Common myeloid progenitor, CD34-positive (primary cell): ENCODE measurements at regions not wholly inside any gene's neighbourhood (a gene's known extent, or its start where the extent isn't known, plus 50 kb on each side); places are given as distances from the start of the nearest gene placed in this dataset.
A peak's percentile ranks its signal among the peaks of the same experiment; 100 is the strongest.

Experiments used
- CTCF ChIA-PET: fragments of 350-600 bp; sonication (Branson Sonifier 250); formaldehyde crosslinking; loops from one replicate; lab custom pipeline; 2021; ENCODE audit warnings: antibody characterized with exemption; lab: Charles Lee
- POLR2A ChIA-PET: fragments of 350-600 bp; sonication (Branson Sonifier 250); formaldehyde crosslinking; loops from one replicate; lab custom pipeline; 2021; ENCODE audit warnings: antibody characterized with exemption; lab: Charles Lee
- DNase-seq, 3 donors: peaks; one replicate each; pipeline versions ENCODE4 v3.0.0 to v3.0.0-alpha.2; 2013
- H3K27ac ChIP-seq, 2 experiments: 1 replicate in 1 of 2; 2 replicates in 1 of 2; pipeline ENCODE4 v1.7.0; 2013; ENCODE audit warnings: inconsistent platforms in 2 of 2, low read length in 2 of 2, mild to moderate bottlenecking in 2 of 2, low read depth in 1 of 2, moderate library complexity in 1 of 2; ENCODE audit not compliant: severe bottlenecking in 2 of 2, insufficient read depth in 1 of 2, poor library complexity in 1 of 2
- H3K27me3 ChIP-seq, 5 experiments: replicated peaks in 2 of 5; 1 replicate in 3 of 5; 2 replicates in 2 of 5; pipeline versions ENCODE4 v1.6.1 to v1.7.0; 2013; ENCODE audit warnings: low read length in 4 of 5, mild to moderate bottlenecking in 2 of 5, moderate library complexity in 2 of 5, inconsistent platforms in 1 of 5; ENCODE audit not compliant: insufficient read depth in 5 of 5, control insufficient read depth in 4 of 5
- H3K36me3 ChIP-seq, 4 experiments: 1 replicate in 2 of 4; 2 replicates in 2 of 4; pipeline versions ENCODE4 v1.6.1 to v1.7.0; 2013; ENCODE audit warnings: low read length in 3 of 4, control low read depth in 1 of 4, mild to moderate bottlenecking in 1 of 4; ENCODE audit not compliant: control insufficient read depth in 4 of 4, insufficient read depth in 4 of 4
- H3K4me1 ChIP-seq, 4 experiments: 1 replicate in 3 of 4; 2 replicates in 1 of 4; pipeline versions ENCODE4 v1.6.1 to v1.7.1; 2013; ENCODE audit warnings: low read length in 3 of 4, mild to moderate bottlenecking in 3 of 4, control low read depth in 1 of 4, inconsistent platforms in 1 of 4, moderate library complexity in 1 of 4; ENCODE audit not compliant: control insufficient read depth in 4 of 4, insufficient read depth in 4 of 4; ENCODE audit errors: control extremely low read depth in 1 of 4
- H3K4me3 ChIP-seq, 7 experiments: 1 replicate in 4 of 7; 2 replicates in 3 of 7; pipeline versions ENCODE4 v1.5.1 to v1.7.0; 2013; ENCODE audit warnings: mild to moderate bottlenecking in 7 of 7, low read length in 6 of 7, moderate library complexity in 6 of 7, inconsistent platforms in 2 of 7, low read depth in 2 of 7, control low read depth in 1 of 7; ENCODE audit not compliant: insufficient read depth in 4 of 7, control insufficient read depth in 1 of 7; ENCODE audit errors: extremely low read depth in 1 of 7
- H3K9me3 ChIP-seq, 5 experiments: 1 replicate in 4 of 5; 2 replicates in 1 of 5; pipeline versions ENCODE4 v1.6.1 to v1.7.1; 2013; ENCODE audit warnings: low read length in 4 of 5, mild to moderate bottlenecking in 2 of 5, inconsistent platforms in 1 of 5, low read depth in 1 of 5, moderate library complexity in 1 of 5; ENCODE audit not compliant: control insufficient read depth in 4 of 5, insufficient read depth in 2 of 5; ENCODE audit errors: control extremely low read depth in 1 of 5
- WGBS: methylation state at CpG from one replicate; pipeline ENCODE4 v1.1.5; 2013; ENCODE audit not compliant: insufficient coverage; 5-methylcytosine and 5-hydroxymethylcytosine counted together

DNA sequence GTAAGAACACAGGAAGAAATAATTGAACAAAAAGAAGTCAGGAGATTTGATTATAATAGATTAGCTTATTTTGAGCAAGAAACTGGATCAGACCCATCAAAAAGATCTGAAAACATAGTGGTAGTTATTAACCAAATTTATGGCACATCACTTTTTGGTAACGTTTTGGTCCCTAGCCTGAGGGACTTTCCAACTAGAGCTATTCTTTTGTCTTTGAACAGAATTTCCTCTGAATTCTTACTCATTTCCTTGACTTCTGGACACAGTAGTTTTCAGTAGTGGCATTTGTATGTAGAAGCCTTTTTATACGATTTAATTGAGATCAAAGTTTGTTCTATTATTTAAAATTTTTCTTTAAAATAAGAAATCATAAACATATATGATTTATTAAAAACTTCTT, 96.5 kb upstream of the PDGFD start:
- ChIA-PET POLR2A (no interaction called here), CTCF (no interaction called here)
- no peak overlapping the region for H3K27ac ChIP-seq
- no peaks in the 10 kb centered on the region for H3K9me3 ChIP-seq
- no peaks in the 10 kb centered on the region for H3K36me3 ChIP-seq
- DNase-seq, result no peak
- 33% methylated on average over 1 of the region's 2 CpGs for WGBS
- H3K27me3 ChIP-seq, result peaks cover 0 to 3% (median 0%) of the 10 kb centered on the region in 5 experiments
- H3K4me1 ChIP-seq, result no peaks in the 10 kb centered on the region
- no peak overlapping the region for H3K4me3 ChIP-seq

DNA sequence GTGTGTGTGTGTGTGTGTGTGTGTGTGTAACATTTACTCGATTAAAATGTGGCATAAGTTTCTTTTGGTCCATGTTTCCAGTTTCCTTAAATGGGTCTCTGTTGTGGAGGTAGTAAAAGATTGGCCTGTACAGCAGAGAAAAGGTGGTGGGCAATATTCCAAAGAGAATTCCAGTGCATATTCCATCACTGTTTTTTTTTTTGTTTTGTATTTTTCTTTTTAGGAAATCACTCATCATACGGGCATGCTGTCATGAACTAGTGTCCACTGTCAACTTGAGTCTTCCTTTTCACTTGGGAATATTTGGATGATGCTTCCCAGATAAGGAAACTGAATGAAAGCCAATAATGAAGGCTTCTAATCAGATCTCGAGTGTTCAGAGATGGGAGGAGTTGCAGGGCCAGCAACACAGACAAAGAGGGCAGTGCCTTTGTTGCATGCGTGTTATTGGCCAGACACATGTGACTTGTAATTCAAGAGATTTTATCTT, 95.2 kb upstream of the PDGFD start:
- no peak for DNase-seq
- Histone ChIP-seq H3K4me1 (no peaks in the 10 kb centered on the region), H3K27me3 (peaks cover 0 to 3% (median 0%) of the 10 kb centered on the region in 5 experiments), H3K9me3 (no peaks in the 10 kb centered on the region), H3K36me3 (no peaks in the 10 kb centered on the region), H3K4me3 (no peak overlapping the region), H3K27ac (no peak overlapping the region)
- CTCF ChIA-PET, result interaction anchor here (0.6 kb wide), 1 partner anchor 172 kb away, joined by 3 read pairs; no protein-coding TSS in a partner anchor
- POLR2A ChIA-PET, result no interaction called here
- 100% methylated on average over 2 of the region's 4 CpGs for WGBS

DNA sequence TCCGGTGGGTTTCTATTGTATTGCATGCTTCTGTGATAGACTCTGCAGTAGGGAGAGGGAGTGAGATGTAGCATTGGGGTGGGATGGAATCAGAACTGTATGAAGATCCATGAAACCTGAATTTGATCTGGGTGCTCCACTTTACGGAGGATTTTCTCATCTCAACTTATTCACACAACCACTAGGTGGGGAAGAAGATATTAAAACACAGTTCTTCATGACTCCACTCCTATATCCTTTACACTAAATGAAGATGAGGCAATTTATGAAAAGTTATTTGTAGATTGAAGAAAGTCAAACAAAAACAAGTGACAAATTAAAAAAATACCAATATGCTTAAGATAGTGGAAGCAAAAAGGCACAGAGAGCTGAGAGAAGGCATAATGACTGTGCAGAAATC, 92.6 kb upstream of the PDGFD start:
- H3K27me3 ChIP-seq, result peaks cover 0 to 3% (median 0%) of the 10 kb centered on the region in 5 experiments
- ChIA-PET CTCF (interaction anchor here (1.6 kb wide), 1 partner anchor 1607 kb away, joined by 5 read pairs; no protein-coding TSS in a partner anchor), POLR2A (no interaction called here)
- H3K4me3 ChIP-seq, result no peak overlapping the region
- no peaks in the 10 kb centered on the region for H3K4me1 ChIP-seq
- no peaks in the 10 kb centered on the region for H3K36me3 ChIP-seq
- DNase-seq, result no peak
- no CpG with 5 or more reads among the region's 2 CpGs for WGBS
- no peaks in the 10 kb centered on the region for H3K9me3 ChIP-seq
- H3K27ac ChIP-seq, result no peak overlapping the region

DNA sequence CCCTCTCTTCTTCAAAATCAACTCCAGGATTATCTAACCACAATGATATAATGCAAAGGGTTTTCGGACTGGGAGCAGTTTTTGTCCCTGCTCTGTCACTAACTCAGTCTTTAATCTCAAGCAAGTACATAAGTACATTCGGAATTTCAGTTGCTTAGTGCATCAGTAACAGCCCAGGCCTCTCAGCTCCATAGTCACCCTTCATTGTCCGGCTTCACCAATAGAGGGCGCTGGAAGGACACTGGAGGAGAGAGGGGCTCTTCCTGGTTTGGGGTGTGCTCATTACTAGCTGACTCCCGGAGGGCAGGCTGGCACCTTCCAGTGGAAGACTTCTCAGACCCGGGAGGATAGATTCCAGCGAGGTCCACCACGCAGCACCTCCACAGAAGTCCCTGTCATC, 90.4 kb upstream of the PDGFD start:
- 54% methylated on average over 8 of the region's 8 CpGs for WGBS
- H3K27me3 ChIP-seq, result no peaks in the 10 kb centered on the region
- no peak overlapping the region for H3K27ac ChIP-seq
- POLR2A ChIA-PET, result no interaction called here
- no peak overlapping the region for H3K4me3 ChIP-seq
- CTCF ChIA-PET, result interaction anchor here (1.1 to 1.8 kb wide), 3 partner anchors 12 to 1613 kb away, joined by 3 to 5 read pairs (median 3); no protein-coding TSS in a partner anchor
- peak; percentile 13 to 34 (median 32) for DNase-seq
- H3K4me1 ChIP-seq, result no peaks in the 10 kb centered on the region
- H3K9me3 ChIP-seq, result no peaks in the 10 kb centered on the region
- H3K36me3 ChIP-seq, result no peaks in the 10 kb centered on the region

DNA sequence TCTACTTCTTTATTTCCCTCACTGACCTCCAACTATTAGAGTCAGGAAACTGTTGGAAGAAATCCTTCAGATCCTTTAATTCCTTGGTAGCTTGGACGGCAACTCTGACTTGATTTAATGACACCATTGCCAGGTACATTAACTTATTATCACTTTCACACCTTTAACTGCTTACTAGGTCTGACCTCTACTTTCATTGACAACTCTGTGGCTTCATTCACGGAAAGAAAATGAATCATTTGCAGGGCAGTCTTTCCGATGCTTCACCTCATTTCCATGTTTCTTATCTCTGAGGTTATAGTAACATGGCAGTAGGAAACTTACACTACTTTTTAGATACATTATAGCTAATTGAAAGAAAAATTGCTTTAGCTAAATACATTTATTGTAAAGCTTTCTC, 82.6 kb upstream of the PDGFD start:
- no peak overlapping the region for H3K4me3 ChIP-seq
- CTCF ChIA-PET, result no interaction called here
- WGBS, result 57% methylated on average over 1 of the region's 3 CpGs

DNA sequence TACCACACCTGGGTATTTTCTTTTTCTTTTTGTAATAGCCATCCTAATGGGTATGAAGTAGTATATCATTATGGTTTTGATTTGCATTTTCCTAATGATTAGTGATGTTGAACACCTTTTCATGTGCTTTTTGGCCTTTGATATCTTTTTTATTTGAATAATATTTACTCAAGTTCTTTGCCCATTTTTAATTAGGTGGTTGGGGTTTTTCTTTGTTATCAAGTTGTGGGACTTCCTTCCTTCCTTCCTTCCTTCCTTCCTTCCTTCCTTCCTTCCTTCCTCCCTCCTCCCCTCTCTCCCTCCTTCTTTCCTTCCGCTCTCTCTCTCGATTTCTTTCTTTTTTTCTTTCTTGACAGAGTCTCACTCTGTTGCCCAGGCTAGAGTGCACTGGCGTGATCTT, 75.0 kb upstream of the PDGFD start:
- Histone ChIP-seq H3K4me3 (no peak overlapping the region), H3K9me3 (no peaks in the 10 kb centered on the region), H3K4me1 (no peaks in the 10 kb centered on the region), H3K27me3 (no peaks in the 10 kb centered on the region), H3K27ac (no peak overlapping the region), H3K36me3 (no peaks in the 10 kb centered on the region)
- 96% methylated on average over 3 of the region's 3 CpGs for whole genome bisulfite sequencing
- ChIA-PET POLR2A (no interaction called here), CTCF (no interaction called here)
- no peak for DNase-seq

More for the DNA sequence above, 82.6 kb upstream of the PDGFD start:
- POLR2A ChIA-PET, result no interaction called here
- no peak for DNase-seq
- no peaks in the 10 kb centered on the region for H3K36me3 ChIP-seq
- no peak overlapping the region for H3K27ac ChIP-seq
- no peaks in the 10 kb centered on the region for H3K9me3 ChIP-seq
- no peaks in the 10 kb centered on the region for H3K4me1 ChIP-seq
- H3K27me3 ChIP-seq, result no peaks in the 10 kb centered on the region

DNA sequence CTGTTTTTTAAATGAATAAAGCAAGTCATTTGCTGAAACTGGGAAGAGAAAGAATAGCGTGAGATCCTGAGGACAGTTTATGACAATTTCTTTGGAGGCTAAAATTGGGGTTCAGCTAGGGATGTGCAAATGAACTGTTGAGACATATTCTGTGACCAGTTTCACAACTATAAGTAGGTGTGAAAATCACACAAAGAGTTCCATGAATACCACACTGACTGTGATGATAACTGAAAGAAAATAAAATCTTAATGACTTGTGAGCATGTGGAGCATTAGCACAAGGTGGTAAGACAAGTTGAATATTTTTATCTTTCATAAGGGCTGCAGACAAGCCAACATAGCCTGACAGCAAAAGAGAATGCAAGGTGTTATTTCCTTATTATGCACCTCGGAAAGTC, 61.1 kb upstream of the PDGFD start:
- Histone ChIP-seq H3K4me3 (no peak overlapping the region), H3K4me1 (no peaks in the 10 kb centered on the region), H3K27me3 (no peaks in the 10 kb centered on the region), H3K36me3 (no peaks in the 10 kb centered on the region), H3K9me3 (peaks cover 0 to 1% (median 0%) of the 10 kb centered on the region in 5 experiments), H3K27ac (no peak overlapping the region)
- ChIA-PET CTCF (no interaction called here), POLR2A (no interaction called here)
- no peak for DNase-seq
- 93% methylated on average over 2 of the region's 2 CpGs for WGBS
